GM12878 (cell line): ENCODE measurements at regions not wholly inside any gene's neighbourhood (a gene's known extent, or its start where the extent isn't known, plus 50 kb on each side); places are given as distances from the start of the nearest gene placed in this dataset.

Source experiments
- ATAC-seq: fragments of 200-7000 bp; cut with Tn5 transposase; 3 replicates; pipeline ENCODE4 v1.9.1; 2020; ENCODE audit warnings: mild to moderate bottlenecking, moderate library complexity
- BruUV-seq: library from RNA; stranded (reverse); fragments of 400-500 nt; replicated peaks from 2 replicates; lab custom pipeline; 2021; lab: Mats Ljungman, UMichigan
- CTCF ChIA-PET: fragments of 300-600 bp; sonication (Branson Sonifier 250); formaldehyde crosslinking; extraction: SDS; loops from one replicate; lab custom pipeline; 2021; ENCODE audit warnings: inconsistent platforms; lab: Yijun Ruan, JAX
- POLR2A ChIA-PET: fragments of 350-600 bp; formaldehyde crosslinking; extraction: SDS; loops from one replicate; lab custom pipeline; 2021; ENCODE audit warnings: inconsistent platforms; lab: Charles Lee
- RAD21 ChIA-PET: fragments of 300-600 bp; sonication (Branson Sonifier 250); formaldehyde crosslinking; loops from one replicate; lab custom pipeline; 2023; ENCODE audit warnings: antibody characterized with exemption; ENCODE audit not compliant: unreplicated experiment; lab: Charles Lee
- SMC1A ChIA-PET: fragments of 300-600 bp; sonication (Branson Sonifier 250); formaldehyde crosslinking; loops from one replicate; lab custom pipeline; 2023; ENCODE audit not compliant: unreplicated experiment, uncharacterized antibody; lab: Charles Lee
- DNase-seq: peaks from one replicate; pipeline ENCODE4 v3.0.0-alpha.2; 2011; ENCODE audit warnings: low read depth, low spot score
- FAIRE-seq: peaks from 3 replicates; lab custom pipeline; 2011; peaks lifted over from hg19 to GRCh38; lab: Jason Lieb, UNC
- H2AFZ ChIP-seq: 2 replicates; pipeline ENCODE4 v1.6.0; 2011; ENCODE audit warnings: low read depth, low read length, control low read depth; ENCODE audit not compliant: control insufficient read depth
- H3K27ac ChIP-seq: 2 replicates; pipeline ENCODE4 v1.5.1; 2011; ENCODE audit warnings: control low read depth; ENCODE audit not compliant: control insufficient read depth, insufficient read depth
- H3K27me3 ChIP-seq, 2 experiments: replicated peaks in 1 of 2; 2 replicates each; pipeline versions ENCODE4 v1.6.0 to v1.6.1; 2011; ENCODE audit warnings: low read length in 1 of 2; ENCODE audit not compliant: control insufficient read depth in 2 of 2, insufficient read depth in 2 of 2
- H3K36me3 ChIP-seq, 2 experiments: 2 replicates each; pipeline ENCODE4 v1.5.1; 2011; ENCODE audit warnings: low read length in 1 of 2; ENCODE audit not compliant: control insufficient read depth in 2 of 2, insufficient read depth in 2 of 2
- H3K4me1 ChIP-seq: 2 replicates; pipeline ENCODE4 v1.6.1; 2011; ENCODE audit warnings: mild to moderate bottlenecking, low read length, moderate library complexity, mixed read lengths; ENCODE audit not compliant: control insufficient read depth, insufficient read depth
- H3K4me2 ChIP-seq: 2 replicates; pipeline ENCODE4 v1.6.0; 2011; ENCODE audit warnings: control low read depth; ENCODE audit not compliant: control insufficient read depth, insufficient read depth
- H3K4me3 ChIP-seq: fragments of 200-600 bp; sonication (generic); 2 replicates; pipeline ENCODE4 v1.5.1; 2016
- H3K79me2 ChIP-seq: 2 replicates; pipeline ENCODE4 v1.6.0; 2011; ENCODE audit warnings: low read length; ENCODE audit not compliant: control insufficient read depth, insufficient read depth
- H3K9ac ChIP-seq: 2 replicates; pipeline ENCODE4 v1.8.0; 2011; ENCODE audit warnings: low read length, control low read depth, mixed read lengths; ENCODE audit not compliant: control insufficient read depth, insufficient read depth
- H3K9me3 ChIP-seq: replicated peaks from 3 replicates; pipeline ENCODE4 v1.5.1; 2011; ENCODE audit warnings: mild to moderate bottlenecking, low read length; ENCODE audit not compliant: control insufficient read depth, insufficient read depth
- H4K20me1 ChIP-seq: 2 replicates; pipeline ENCODE4 v1.6.0; 2011; ENCODE audit not compliant: control insufficient read depth, insufficient read depth
- EP300 ChIP-seq, 2 experiments: fragments of 150-350 bp in 1 of 2; IDR thresholded peaks; 2 replicates each; pipeline ENCODE4 v1.6.1; 2011 to 2012; ENCODE audit warnings: low read depth in 2 of 2, low read length in 2 of 2, borderline replicate concordance in 1 of 2, improper control_type of control experiment in 1 of 2, inconsistent platforms in 1 of 2; ENCODE audit not compliant: control insufficient read depth in 1 of 2
- ESRRA ChIP-seq: IDR thresholded peaks from 2 replicates; pipeline ENCODE4 v1.6.1; 2012; ENCODE audit warnings: mild to moderate bottlenecking, low read length, improper control_type of control experiment
- GATAD2B ChIP-seq: fragments of 450-650 bp; conservative IDR thresholded peaks from 2 replicates; pipeline ENCODE4 v1.6.1; 2017; ENCODE audit warnings: low read depth, mild to moderate bottlenecking, moderate library complexity
- MYB ChIP-seq: fragments of 150-350 bp; IDR thresholded peaks from 2 replicates; pipeline ENCODE4 v1.6.1; 2014; ENCODE audit warnings: mild to moderate bottlenecking, low read depth, low read length, borderline replicate concordance
- NR2C2 ChIP-seq: IDR thresholded peaks from 2 replicates; pipeline ENCODE4 v1.6.1; 2011; ENCODE audit warnings: borderline replicate concordance, low read depth; ENCODE audit not compliant: control insufficient read depth, insufficient read length
- RAD21 ChIP-seq: IDR thresholded peaks from 2 replicates; pipeline ENCODE4 v1.6.1; 2011; ENCODE audit warnings: mild to moderate bottlenecking, low read depth, low read length, moderate library complexity; ENCODE audit not compliant: insufficient read depth
- SPI1 ChIP-seq: IDR thresholded peaks from 2 replicates; pipeline ENCODE4 v1.6.1; 2011; ENCODE audit warnings: low read depth, mild to moderate bottlenecking, low read length, moderate library complexity, borderline replicate concordance; ENCODE audit not compliant: insufficient read depth
- SREBF2 ChIP-seq: IDR thresholded peaks from 2 replicates; pipeline ENCODE4 v1.6.1; 2012; ENCODE audit warnings: mild to moderate bottlenecking, low read length
- SUPT20H ChIP-seq: IDR thresholded peaks from 2 replicates; pipeline ENCODE4 v1.6.1; 2011; ENCODE audit warnings: low read depth, mild to moderate bottlenecking, low read length, moderate library complexity, borderline replicate concordance; ENCODE audit not compliant: control insufficient read depth
- TCF3 ChIP-seq: IDR thresholded peaks from 2 replicates; pipeline ENCODE4 v1.6.1; 2012; ENCODE audit warnings: low read depth, mild to moderate bottlenecking, low read length, borderline replicate concordance; ENCODE audit not compliant: insufficient read depth
- YY1 ChIP-seq: IDR thresholded peaks from 2 replicates; pipeline ENCODE4 v1.6.1; 2011; ENCODE audit warnings: low read depth, mild to moderate bottlenecking, low read length
- ZNF207 ChIP-seq: fragments of 450-650 bp; IDR thresholded peaks from 2 replicates; pipeline ENCODE4 v1.6.1; 2014; ENCODE audit warnings: antibody characterized with exemption, mild to moderate bottlenecking, borderline replicate concordance
- ZNF24 ChIP-seq: fragments of 450-650 bp; IDR thresholded peaks from 2 replicates; pipeline ENCODE4 v1.6.1; 2017; ENCODE audit warnings: antibody characterized with exemption, mild to moderate bottlenecking
- ZSCAN29 ChIP-seq: fragments of 450-650 bp; IDR thresholded peaks from 2 replicates; pipeline ENCODE4 v1.6.1; 2017; ENCODE audit warnings: mild to moderate bottlenecking, moderate library complexity
- WGBS: methylation state at CpG from one replicate; pipeline ENCODE4 v1.1.6; 2016; ENCODE audit warnings: low lambda C conversion rate; ENCODE audit not compliant: insufficient replicate concordance, insufficient coverage; ENCODE audit errors: missing lambda C conversion rate; 5-methylcytosine and 5-hydroxymethylcytosine counted together
- in situ Hi-C: fragments of 300-500 bp; cut with MboI; formaldehyde crosslinking; loops from 9 replicates; pipeline ENCODE4 v1.14.3; 2018; ENCODE audit warnings: mixed read lengths
- intact Hi-C: fragments of 100-400 bp; cut with micrococcal nuclease; formaldehyde crosslinking; loops from one replicate; pipeline ENCODE4 v1.14.2; 2022; ENCODE audit not compliant: unreplicated experiment
- TF ChIP-seq, protein P1 (sequence below): fragments of 450-650 bp; formaldehyde crosslinking; IDR thresholded peaks from 2 replicates; pipeline ENCODE4 v1.4.0; 2020; ENCODE audit warnings: mild to moderate bottlenecking, moderate library complexity
- TF ChIP-seq, protein P2 (sequence below): IDR thresholded peaks from 2 replicates; pipeline ENCODE4 v1.6.1; 2011; ENCODE audit warnings: low read depth, mild to moderate bottlenecking, low read length, moderate library complexity, borderline replicate concordance; ENCODE audit errors: extremely low read depth
- TF ChIP-seq, protein P3 (sequence below): fragments of 450-650 bp; IDR thresholded peaks from 2 replicates; pipeline ENCODE4 v1.6.1; 2017; ENCODE audit warnings: borderline replicate concordance

DNA sequence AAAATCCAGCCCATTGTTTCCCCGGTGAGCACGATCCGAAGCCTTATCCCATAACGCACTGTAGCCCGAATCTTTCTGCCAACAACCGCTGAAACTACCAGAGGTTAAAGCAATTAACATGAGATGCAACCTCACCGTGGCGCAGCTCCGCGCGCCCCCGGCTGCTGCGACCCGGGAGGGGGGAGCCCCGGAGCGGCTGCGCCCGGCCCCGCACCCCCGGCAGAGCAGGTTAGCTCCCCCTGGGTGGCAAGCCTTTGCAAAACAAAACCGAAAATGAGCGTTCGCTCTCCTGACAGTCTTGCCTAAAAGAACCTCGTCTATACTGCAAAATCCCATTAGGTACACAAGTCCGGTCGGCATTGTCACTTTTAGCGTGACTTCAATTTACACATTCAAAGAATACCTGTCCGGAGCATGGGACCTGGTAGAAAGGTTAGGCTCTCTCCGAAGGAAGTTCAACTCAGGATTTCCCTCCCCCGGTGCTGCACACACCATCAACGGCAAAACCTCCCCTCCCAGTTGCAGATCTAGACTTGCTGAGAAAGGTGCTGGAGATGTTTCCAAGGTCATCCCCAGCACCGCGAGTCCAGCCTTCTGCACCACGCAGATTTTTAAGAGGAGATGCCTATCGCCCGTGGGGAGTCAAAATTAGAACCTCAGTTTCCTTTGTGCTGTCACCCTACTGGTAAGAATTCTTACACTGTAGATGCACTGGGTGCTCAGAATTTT, 107.5 kb downstream of the ZNF281 start:
- POLR2A ChIA-PET: interaction anchor here (1.0 to 1.2 kb wide), 2 partner anchors 102 to 172 kb away, joined by 4 to 5 read pairs; no protein-coding TSS in a partner anchor
- TF ChIP-seq SUPT20H (no peak), ESRRA (no peak), RAD21 (0 out of 2 replicates have a peak, but pooled peaks have one; percentile 20), YY1 (0 out of 2 replicates have a peak, but pooled peaks have one; percentile 22), NR2C2 (no peak), SREBF2 (no peak), ZNF207 (no peak; the same call in 1 of the 2 replicates), SPI1 (no peak), ZSCAN29 (0 out of 2 replicates have a peak, but pooled peaks have one; percentile 16), EP300 (IDR thresholded peaks at IDR 0.05; ENCODE audit: borderline replicate concordance in 1 of 2, control insufficient read depth in 1 of 2, low read depth in 2 of 2, low read length in 2 of 2) (no peak), GATAD2B (0 out of 2 replicates have a peak, but pooled peaks have one; percentile 16), TCF3 (no peak), MYB (no peak), ZNF24 (no peak)
- TF ChIP-seq, protein P1, sequence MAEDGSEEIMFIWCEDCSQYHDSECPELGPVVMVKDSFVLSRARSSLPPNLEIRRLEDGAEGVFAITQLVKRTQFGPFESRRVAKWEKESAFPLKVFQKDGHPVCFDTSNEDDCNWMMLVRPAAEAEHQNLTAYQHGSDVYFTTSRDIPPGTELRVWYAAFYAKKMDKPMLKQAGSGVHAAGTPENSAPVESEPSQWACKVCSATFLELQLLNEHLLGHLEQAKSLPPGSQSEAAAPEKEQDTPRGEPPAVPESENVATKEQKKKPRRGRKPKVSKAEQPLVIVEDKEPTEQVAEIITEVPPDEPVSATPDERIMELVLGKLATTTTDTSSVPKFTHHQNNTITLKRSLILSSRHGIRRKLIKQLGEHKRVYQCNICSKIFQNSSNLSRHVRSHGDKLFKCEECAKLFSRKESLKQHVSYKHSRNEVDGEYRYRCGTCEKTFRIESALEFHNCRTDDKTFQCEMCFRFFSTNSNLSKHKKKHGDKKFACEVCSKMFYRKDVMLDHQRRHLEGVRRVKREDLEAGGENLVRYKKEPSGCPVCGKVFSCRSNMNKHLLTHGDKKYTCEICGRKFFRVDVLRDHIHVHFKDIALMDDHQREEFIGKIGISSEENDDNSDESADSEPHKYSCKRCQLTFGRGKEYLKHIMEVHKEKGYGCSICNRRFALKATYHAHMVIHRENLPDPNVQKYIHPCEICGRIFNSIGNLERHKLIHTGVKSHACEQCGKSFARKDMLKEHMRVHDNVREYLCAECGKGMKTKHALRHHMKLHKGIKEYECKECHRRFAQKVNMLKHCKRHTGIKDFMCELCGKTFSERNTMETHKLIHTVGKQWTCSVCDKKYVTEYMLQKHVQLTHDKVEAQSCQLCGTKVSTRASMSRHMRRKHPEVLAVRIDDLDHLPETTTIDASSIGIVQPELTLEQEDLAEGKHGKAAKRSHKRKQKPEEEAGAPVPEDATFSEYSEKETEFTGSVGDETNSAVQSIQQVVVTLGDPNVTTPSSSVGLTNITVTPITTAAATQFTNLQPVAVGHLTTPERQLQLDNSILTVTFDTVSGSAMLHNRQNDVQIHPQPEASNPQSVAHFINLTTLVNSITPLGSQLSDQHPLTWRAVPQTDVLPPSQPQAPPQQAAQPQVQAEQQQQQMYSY (CRISPR knock-in tag): no peak
- TF ChIP-seq, protein P2, sequence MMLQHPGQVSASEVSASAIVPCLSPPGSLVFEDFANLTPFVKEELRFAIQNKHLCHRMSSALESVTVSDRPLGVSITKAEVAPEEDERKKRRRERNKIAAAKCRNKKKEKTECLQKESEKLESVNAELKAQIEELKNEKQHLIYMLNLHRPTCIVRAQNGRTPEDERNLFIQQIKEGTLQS: no peak
- TF ChIP-seq, protein P3, sequence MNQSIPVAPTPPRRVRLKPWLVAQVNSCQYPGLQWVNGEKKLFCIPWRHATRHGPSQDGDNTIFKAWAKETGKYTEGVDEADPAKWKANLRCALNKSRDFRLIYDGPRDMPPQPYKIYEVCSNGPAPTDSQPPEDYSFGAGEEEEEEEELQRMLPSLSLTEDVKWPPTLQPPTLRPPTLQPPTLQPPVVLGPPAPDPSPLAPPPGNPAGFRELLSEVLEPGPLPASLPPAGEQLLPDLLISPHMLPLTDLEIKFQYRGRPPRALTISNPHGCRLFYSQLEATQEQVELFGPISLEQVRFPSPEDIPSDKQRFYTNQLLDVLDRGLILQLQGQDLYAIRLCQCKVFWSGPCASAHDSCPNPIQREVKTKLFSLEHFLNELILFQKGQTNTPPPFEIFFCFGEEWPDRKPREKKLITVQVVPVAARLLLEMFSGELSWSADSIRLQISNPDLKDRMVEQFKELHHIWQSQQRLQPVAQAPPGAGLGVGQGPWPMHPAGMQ: no peak

More for the DNA sequence above, 107.5 kb downstream of the ZNF281 start:
- H3K9me3 ChIP-seq: no peaks in the 10 kb centered on the region
- H4K20me1 ChIP-seq: no peaks in the 10 kb centered on the region
- ChIA-PET RAD21 (interaction anchor here (0.7 to 1.6 kb wide), 6 partner anchors 26 to 189 kb away, joined by 3 to 4 read pairs (median 4); no protein-coding TSS in a partner anchor), CTCF (interaction anchor here (0.6 to 3.9 kb wide), 9 partner anchors 12 to 194 kb away, joined by 3 to 23 read pairs (median 5); no protein-coding TSS in a partner anchor), SMC1A (interaction anchor here (0.6 to 1.8 kb wide), 9 partner anchors 22 to 684 kb away, joined by 3 to 6 read pairs (median 3); no protein-coding TSS in a partner anchor)
- in situ Hi-C loops (no loop called here), intact Hi-C loops (no loop called here)
- WGBS: under 1% methylated on average over 36 of the region's 36 CpGs
- H3K4me1 ChIP-seq: peaks cover 22% of the 10 kb centered on the region
- peak; percentile 80 for ATAC-seq
- H3K36me3 ChIP-seq: no peaks in the 10 kb centered on the region
- H3K4me2 ChIP-seq: peak overlapping the region; percentile 91
- peaks cover 0 to 4% of the 10 kb centered on the region in 2 experiments; a peak in 2 of 4 replicates for H3K27me3 ChIP-seq
- no TSS peak for BruUV-seq
- no peak for FAIRE-seq
- no peak overlapping the region for H3K27ac ChIP-seq
- peak overlapping the region; percentile 81 for H3K4me3 ChIP-seq
- H2AFZ ChIP-seq: peak overlapping the region; percentile 84
- no peaks in the 10 kb centered on the region for H3K79me2 ChIP-seq
- peak overlapping the region; percentile 55; the same call in 1 of the 2 replicates for H3K9ac ChIP-seq
- no peak for DNase-seq
